Omental fat pad (tissue), 3 donors: ENCODE measurements at regions not wholly inside any gene's neighbourhood (a gene's known extent, or its start where the extent isn't known, plus 50 kb on each side); places are given as distances from the start of the nearest gene placed in this dataset.

Experiments
- ATAC-seq: fragments of 150-250 bp; one replicate; pipeline ENCODE4 v1.9.1; 2016; ENCODE audit warnings: mild to moderate bottlenecking, moderate library complexity; ENCODE audit not compliant: low FRiP score
- DNase-seq: peaks from one replicate; pipeline ENCODE4 v3.0.0-alpha.2; 2019; ENCODE audit warnings: low spot score
- CTCF ChIP-seq, 3 donors: fragments of 450-650 bp; IDR thresholded peaks; one replicate each; pipeline ENCODE4 v1.5.1; 2016 to 2017; ENCODE audit warnings: antibody characterized with exemption in 3 of 3, mild to moderate bottlenecking in 3 of 3, moderate library complexity in 2 of 3

- ATAC-seq (no peak), DNase-seq (no peak)
- no peak for TF ChIP-seq CTCF (IDR thresholded peaks at IDR 0.05)
These were observed 263.7 kb downstream of the TBX18 start for GRCh38 chr6:84500726-84501125.

- DNase-seq (no peak), ATAC-seq (no peak)
- no peak for TF ChIP-seq CTCF (IDR thresholded peaks at IDR 0.05)
These were observed 265.5 kb downstream of the TBX18 start for GRCh38 chr6:84498905-84499304.

- no peak for TF ChIP-seq CTCF (IDR thresholded peaks at IDR 0.05)
- ATAC-seq (no peak), DNase-seq (no peak)
These were observed 265.1 kb upstream of the CEP162 start for GRCh38 chr6:84492241-84493165.

- no peak for ATAC-seq
- TF ChIP-seq CTCF (IDR thresholded peaks at IDR 0.05): no peak
These were observed 262.2 kb upstream of the CEP162 start for GRCh38 chr6:84489598-84489997.

GRCh38 chr6:84486526-84486925, 259.1 kb upstream of the CEP162 start:
- no peak for DNase-seq

More at GRCh38 chr6:84489598-84489997, 262.2 kb upstream of the CEP162 start:
- no peak for DNase-seq

GRCh38 chr6:84469144-84469543, 241.7 kb upstream of the CEP162 start:
- ATAC-seq (no peak), DNase-seq (no peak)
- no peak for TF ChIP-seq CTCF (IDR thresholded peaks at IDR 0.05)

More at GRCh38 chr6:84486526-84486925, 259.1 kb upstream of the CEP162 start:
- TF ChIP-seq CTCF (IDR thresholded peaks at IDR 0.05): no peak
- ATAC-seq: no peak

- no peak for ATAC-seq
- no peak for TF ChIP-seq CTCF (IDR thresholded peaks at IDR 0.05)
- no peak for DNase-seq
These were observed 239.9 kb upstream of the CEP162 start for GRCh38 chr6:84467296-84467695.
